Fibroblast of mammary gland (primary cell): ENCODE measurements at regions not wholly inside any gene's neighbourhood (a gene's known extent, or its start where the extent isn't known, plus 50 kb on each side); places are given as distances from the start of the nearest gene placed in this dataset.

Source experiments
- DNase-seq: peaks from one replicate; pipeline ENCODE4 v3.0.0-alpha.2; 2010; ENCODE audit warnings: low read depth
- H3K4me3 ChIP-seq: 2 replicates; pipeline ENCODE4 v1.5.1; 2011; ENCODE audit warnings: low read depth, mild to moderate bottlenecking, low read length, moderate library complexity; ENCODE audit not compliant: control insufficient read depth
- CTCF ChIP-seq: conservative IDR thresholded peaks from 2 replicates; pipeline ENCODE4 v1.5.1; 2011; ENCODE audit warnings: low read depth, low read length, inconsistent platforms; ENCODE audit not compliant: control insufficient read depth, insufficient read depth

- DNase-seq, result no peak
- no peak overlapping the region for H3K4me3 ChIP-seq
- no peak for TF ChIP-seq CTCF
Measured at GRCh38 chr4:141395246-141395830, 174.6 kb downstream of the ZNF330 start.

- TF ChIP-seq CTCF, result no peak
- no peak for DNase-seq
Measured at GRCh38 chr4:141395919-141396318, 175.2 kb downstream of the ZNF330 start.

GRCh38 chr4:141402712-141403111 is 182.0 kb downstream of the ZNF330 start:
- no peak for TF ChIP-seq CTCF
- DNase-seq, result no peak
- no peak overlapping the region for H3K4me3 ChIP-seq

More at GRCh38 chr4:141395919-141396318, 175.2 kb downstream of the ZNF330 start:
- no peak overlapping the region for H3K4me3 ChIP-seq

GRCh38 chr4:141403782-141404181 is 183.1 kb downstream of the ZNF330 start:
- no peak for DNase-seq
- TF ChIP-seq CTCF, result no peak
- no peak overlapping the region for H3K4me3 ChIP-seq

GRCh38 chr4:141406237-141406636 is 185.5 kb downstream of the ZNF330 start:
- no peak for TF ChIP-seq CTCF
- no peak overlapping the region for H3K4me3 ChIP-seq
- DNase-seq, result no peak

GRCh38 chr4:141409556-141409955 is 188.9 kb downstream of the ZNF330 start:
- no peak for TF ChIP-seq CTCF
- DNase-seq, result no peak

GRCh38 chr4:141410839-141411238 is 190.1 kb downstream of the ZNF330 start:
- no peak for DNase-seq
- no peak for TF ChIP-seq CTCF
- no peak overlapping the region for H3K4me3 ChIP-seq

More at GRCh38 chr4:141409556-141409955, 188.9 kb downstream of the ZNF330 start:
- no peak overlapping the region for H3K4me3 ChIP-seq
